Fibroblast of villous mesenchyme (primary cell): ENCODE measurements at regions not wholly inside any gene's neighbourhood (a gene's known extent, or its start where the extent isn't known, plus 50 kb on each side); places are given as distances from the start of the nearest gene placed in this dataset.

Experiments used
- DNase-seq: peaks from one replicate; pipeline ENCODE4 v3.0.0-alpha.2; 2010; ENCODE audit warnings: low read depth
- H3K4me3 ChIP-seq: 2 replicates; pipeline ENCODE4 v1.5.1; 2011; ENCODE audit warnings: low read depth, mild to moderate bottlenecking, low read length
- TF ChIP-seq, protein P1 (sequence below): IDR thresholded peaks from 2 replicates; pipeline ENCODE4 v1.5.1; 2012; ENCODE audit warnings: low read depth, mild to moderate bottlenecking, low read length; ENCODE audit not compliant: insufficient read depth

DNA sequence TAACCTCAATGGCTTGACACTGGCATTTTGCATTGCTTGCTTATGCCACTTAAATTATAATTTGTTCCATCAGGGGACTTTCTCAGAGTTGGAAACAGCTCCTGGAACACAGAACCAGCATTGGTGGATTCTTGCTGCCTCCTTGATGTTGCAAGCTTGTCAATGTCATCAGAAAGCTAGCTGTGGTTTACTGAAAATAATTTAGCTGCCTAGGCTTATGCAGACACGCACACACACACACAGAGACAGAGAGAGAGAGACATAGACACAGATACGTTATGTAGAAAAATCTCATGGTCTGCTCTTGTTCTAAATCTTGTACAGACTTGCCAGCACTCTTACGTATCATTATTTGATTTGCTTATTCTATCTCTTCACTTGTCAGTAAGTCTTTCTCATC is 78.0 kb downstream of the HMHB1 start:
- no peak overlapping the region for H3K4me3 ChIP-seq
- TF ChIP-seq, protein P1, sequence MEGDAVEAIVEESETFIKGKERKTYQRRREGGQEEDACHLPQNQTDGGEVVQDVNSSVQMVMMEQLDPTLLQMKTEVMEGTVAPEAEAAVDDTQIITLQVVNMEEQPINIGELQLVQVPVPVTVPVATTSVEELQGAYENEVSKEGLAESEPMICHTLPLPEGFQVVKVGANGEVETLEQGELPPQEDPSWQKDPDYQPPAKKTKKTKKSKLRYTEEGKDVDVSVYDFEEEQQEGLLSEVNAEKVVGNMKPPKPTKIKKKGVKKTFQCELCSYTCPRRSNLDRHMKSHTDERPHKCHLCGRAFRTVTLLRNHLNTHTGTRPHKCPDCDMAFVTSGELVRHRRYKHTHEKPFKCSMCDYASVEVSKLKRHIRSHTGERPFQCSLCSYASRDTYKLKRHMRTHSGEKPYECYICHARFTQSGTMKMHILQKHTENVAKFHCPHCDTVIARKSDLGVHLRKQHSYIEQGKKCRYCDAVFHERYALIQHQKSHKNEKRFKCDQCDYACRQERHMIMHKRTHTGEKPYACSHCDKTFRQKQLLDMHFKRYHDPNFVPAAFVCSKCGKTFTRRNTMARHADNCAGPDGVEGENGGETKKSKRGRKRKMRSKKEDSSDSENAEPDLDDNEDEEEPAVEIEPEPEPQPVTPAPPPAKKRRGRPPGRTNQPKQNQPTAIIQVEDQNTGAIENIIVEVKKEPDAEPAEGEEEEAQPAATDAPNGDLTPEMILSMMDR = no peak
- peak; percentile 82 for DNase-seq

DNA sequence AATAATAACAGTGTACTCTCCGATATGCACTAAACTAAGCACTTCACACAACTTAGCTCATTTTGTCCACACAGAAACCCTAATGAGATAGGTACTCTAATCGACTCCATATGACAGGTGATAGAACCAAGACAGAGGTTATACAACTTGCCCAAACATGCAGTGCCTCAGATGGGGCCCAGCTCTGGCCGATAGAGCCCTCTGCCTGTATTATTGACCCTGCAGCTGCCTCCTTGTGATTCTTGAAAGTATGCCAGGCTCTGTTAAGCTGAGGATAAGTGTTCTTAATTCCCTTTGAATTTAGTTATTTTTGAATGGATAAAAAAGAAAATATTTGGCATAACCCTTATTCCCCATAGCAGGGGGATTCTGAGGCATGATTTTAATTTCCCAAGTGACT is 78.5 kb downstream of the HMHB1 start:
- peak; percentile 12 for DNase-seq

DNA sequence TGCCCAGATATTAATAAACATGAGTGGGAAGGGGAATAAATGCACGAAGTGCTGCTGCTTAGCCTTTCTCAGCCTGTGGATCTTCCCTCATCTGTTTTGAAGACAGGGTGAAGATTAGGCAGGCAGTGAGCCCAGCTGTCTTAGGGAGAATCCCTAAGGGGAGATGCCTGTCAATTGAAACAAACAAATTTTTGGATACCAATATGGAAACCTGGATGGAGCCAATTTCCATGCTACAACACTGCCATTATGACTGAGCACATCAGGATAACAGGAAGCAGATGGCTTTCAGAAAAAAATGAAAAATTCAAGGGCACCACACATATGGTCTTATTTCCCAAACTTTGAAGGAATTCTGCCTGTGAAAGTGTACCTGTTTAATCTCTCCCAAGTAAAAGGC is 80.3 kb downstream of the HMHB1 start:
- H3K4me3 ChIP-seq = no peak overlapping the region
- no peak for DNase-seq
- TF ChIP-seq, protein P1 = no peak

More for the DNA sequence above, 78.5 kb downstream of the HMHB1 start:
- TF ChIP-seq, protein P1 = no peak
- H3K4me3 ChIP-seq = no peak overlapping the region

DNA sequence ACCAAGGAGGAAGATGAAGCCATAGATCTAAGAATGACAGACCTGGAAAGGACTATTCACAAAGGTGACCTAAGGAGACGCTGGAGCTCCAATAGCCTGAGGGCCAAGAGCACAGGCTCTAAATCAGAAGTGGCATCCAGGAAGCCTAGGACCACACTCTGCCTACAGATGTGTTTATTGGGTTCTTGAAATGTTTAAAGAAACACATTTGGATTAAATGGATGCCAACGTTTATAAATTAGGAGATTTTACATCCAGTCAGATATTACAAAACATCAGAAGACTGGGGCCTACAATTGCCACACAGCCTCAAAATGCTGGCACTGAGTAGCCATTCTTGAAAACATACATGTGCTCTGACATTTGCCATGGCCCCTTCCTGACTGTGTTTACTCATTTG is 80.9 kb downstream of the HMHB1 start:
- no peak for DNase-seq
- TF ChIP-seq, protein P1 = no peak
- no peak overlapping the region for H3K4me3 ChIP-seq

DNA sequence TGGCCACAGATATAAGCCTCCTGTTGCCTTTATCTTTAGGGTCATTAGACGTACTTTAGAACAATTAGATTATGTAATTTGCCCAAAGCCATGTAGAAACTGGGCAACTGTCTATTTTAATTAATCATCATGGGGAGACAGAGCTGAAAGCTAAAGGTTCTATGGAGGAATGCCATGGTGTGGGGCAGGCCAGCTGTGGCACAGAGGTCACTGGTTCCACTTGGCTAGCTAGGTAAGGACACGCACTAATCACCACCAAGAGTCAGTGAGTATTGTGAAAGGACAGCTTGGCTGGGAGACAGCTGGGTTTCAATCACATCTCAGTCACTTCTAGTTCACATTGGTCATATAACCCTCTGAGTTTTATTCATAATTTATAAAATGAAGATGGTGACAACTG is 81.7 kb downstream of the HMHB1 start:
- H3K4me3 ChIP-seq = no peak overlapping the region
- DNase-seq = no peak
- TF ChIP-seq, protein P1 = no peak

DNA sequence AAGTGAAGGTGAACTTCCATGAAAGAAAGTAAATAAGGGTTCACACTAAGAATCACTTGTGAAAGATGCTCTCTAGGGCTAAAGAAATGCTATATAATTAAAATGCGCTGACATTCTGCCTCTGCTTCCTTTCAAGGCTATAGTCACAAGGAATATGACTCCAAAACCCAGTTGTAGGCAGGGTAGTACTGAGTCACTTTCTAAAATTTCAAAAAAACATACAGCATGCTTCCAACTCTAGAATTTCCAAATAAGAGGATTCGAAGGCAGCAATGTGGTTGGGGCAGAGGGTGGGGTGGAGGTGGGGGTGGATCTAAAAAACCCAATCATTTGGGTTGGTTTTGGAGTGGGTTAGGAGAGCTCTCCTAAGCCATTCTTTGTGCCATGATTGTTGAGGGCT is 84.6 kb downstream of the HMHB1 start:
- TF ChIP-seq, protein P1 = no peak
- no peak for DNase-seq
- no peak overlapping the region for H3K4me3 ChIP-seq

DNA sequence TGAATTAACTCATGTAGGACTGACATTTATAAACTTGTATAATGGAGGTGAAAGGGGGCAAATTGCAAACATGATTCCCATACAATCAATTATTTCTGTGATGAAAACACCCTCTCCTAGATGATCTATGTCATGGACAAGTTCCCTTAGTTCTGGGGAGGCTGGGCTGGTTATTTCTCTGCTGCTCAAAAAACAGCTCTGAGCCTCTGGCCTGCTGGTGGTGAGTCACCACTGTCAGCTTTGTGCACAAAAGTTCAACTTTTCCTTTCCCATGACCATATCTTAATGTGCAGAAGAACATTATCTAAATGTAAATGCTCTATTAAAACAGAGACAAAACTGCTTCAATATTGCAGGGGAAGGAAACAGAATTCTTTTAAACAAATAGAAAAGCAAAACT is 85.0 kb downstream of the HMHB1 start:
- DNase-seq = peak; percentile 80
- no peak overlapping the region for H3K4me3 ChIP-seq
- TF ChIP-seq, protein P1 = no peak
